ENCODE measurements at regions not wholly inside any gene's neighbourhood (a gene's known extent, or its start where the extent isn't known, plus 50 kb on each side); places are given as distances from the start of the nearest gene placed in this dataset.
"Not testable (repeated sequence)": the region's sequence is repeated elsewhere in the genome, so short reads cannot be mapped to it uniquely, and the experiment has no call there.

- no peak for DNase-seq (ENCODE audit: low read depth in 2 of 2)
Observed at GRCh38 chr6:113744861-113745260, 112.3 kb upstream of the MARCKS start.

GRCh38 chr6:113750151-113750855 is 106.8 kb upstream of the MARCKS start:
- no peak for DNase-seq (ENCODE audit: low read depth in 2 of 2)

GRCh38 chr6:113754291-113754690 is 102.9 kb upstream of the MARCKS start:
- DNase-seq (ENCODE audit: low read depth in 2 of 2), result no peak

- no peak for DNase-seq (ENCODE audit: low read depth in 2 of 2)
Observed at GRCh38 chr6:113755449-113756289, 101.5 kb upstream of the MARCKS start.

GRCh38 chr6:113756290-113756665 is 100.9 kb upstream of the MARCKS start:
- no peak for DNase-seq (ENCODE audit: low read depth in 2 of 2)

- DNase-seq (ENCODE audit: low read depth in 2 of 2), result no peak
Observed at GRCh38 chr6:113758214-113758613, 98.9 kb upstream of the MARCKS start.

- DNase-seq (ENCODE audit: low read depth in 2 of 2), result no peak
Observed at GRCh38 chr6:113758826-113759574, 98.1 kb upstream of the MARCKS start.

GRCh38 chr6:113762641-113763040 is 94.5 kb upstream of the MARCKS start:
- no peak for DNase-seq (ENCODE audit: low read depth in 2 of 2)

- DNase-seq (ENCODE audit: low read depth in 2 of 2), result no peak
Observed at GRCh38 chr6:113763311-113763766, 93.8 kb upstream of the MARCKS start.

GRCh38 chr6:113763876-113764275 is 93.3 kb upstream of the MARCKS start:
- DNase-seq (ENCODE audit: low read depth in 2 of 2), result no peak

- no peak for DNase-seq (ENCODE audit: low read depth in 2 of 2)
Observed at GRCh38 chr6:113765909-113766308, 91.2 kb upstream of the MARCKS start.

- DNase-seq (ENCODE audit: low read depth in 2 of 2), result no peak
Observed at GRCh38 chr6:113767985-113768384, 89.2 kb upstream of the MARCKS start.

GRCh38 chr6:113772961-113773360 is 84.2 kb upstream of the MARCKS start:
- DNase-seq (ENCODE audit: low read depth in 2 of 2), result no peak

GRCh38 chr6:113774127-113774825 is 82.9 kb upstream of the MARCKS start:
- no peak for DNase-seq (ENCODE audit: low read depth in 2 of 2)

GRCh38 chr6:113776998-113777397 is 80.1 kb upstream of the MARCKS start:
- no peak for DNase-seq (ENCODE audit: low read depth in 2 of 2)

GRCh38 chr6:113777601-113778000 is 79.5 kb upstream of the MARCKS start:
- no peak for DNase-seq (ENCODE audit: low read depth in 2 of 2)

- no peak for DNase-seq (ENCODE audit: low read depth in 2 of 2)
Observed at GRCh38 chr6:113779656-113780055, 77.5 kb upstream of the MARCKS start.

- no peak for DNase-seq (ENCODE audit: low read depth in 2 of 2)
Observed at GRCh38 chr6:113782636-113783035, 74.5 kb upstream of the MARCKS start.

- no peak for DNase-seq (ENCODE audit: low read depth in 2 of 2)
Observed at GRCh38 chr6:113786168-113786567, 71.0 kb upstream of the MARCKS start.

- no peak for DNase-seq (ENCODE audit: low read depth in 2 of 2)
Observed at GRCh38 chr6:113788586-113788985, 68.6 kb upstream of the MARCKS start.

- not testable (repeated sequence) for DNase-seq (ENCODE audit: low read depth in 2 of 2)
Observed at GRCh38 chr6:113791225-113791624, 65.9 kb upstream of the MARCKS start.

GRCh38 chr6:113795371-113795770 is 61.8 kb upstream of the MARCKS start:
- DNase-seq (ENCODE audit: low read depth in 2 of 2), result not testable (repeated sequence)

All from stimulated activated CD4-positive, alpha-beta T cell treated with anti-CD3 and anti-CD28 coated beads, Interleukin-4, amount 100 ng/mL, for 48 hours (primary cell).